ENCODE measurements at regions not wholly inside any gene's neighbourhood (a gene's known extent, or its start where the extent isn't known, plus 50 kb on each side); places are given as distances from the start of the nearest gene placed in this dataset.

- ATAC-seq (no peak), DNase-seq (ENCODE audit: low spot score) (no peak)
- Mint-ChIP-seq H3K27me3 (no peaks in the 10 kb centered on the region), H3K9me3 (peaks cover 3% of the 10 kb centered on the region), H3K4me1 (ENCODE audit: low read depth in 2 of 2) (no peaks in the 10 kb centered on the region), H3K4me3 (no peak overlapping the region), H3K36me3 (no peaks in the 10 kb centered on the region), H3K27ac (no peak overlapping the region)
Measured at GRCh38 chr13:47545201-47546024, 455.7 kb downstream of the SUCLA2 start.

DNA sequence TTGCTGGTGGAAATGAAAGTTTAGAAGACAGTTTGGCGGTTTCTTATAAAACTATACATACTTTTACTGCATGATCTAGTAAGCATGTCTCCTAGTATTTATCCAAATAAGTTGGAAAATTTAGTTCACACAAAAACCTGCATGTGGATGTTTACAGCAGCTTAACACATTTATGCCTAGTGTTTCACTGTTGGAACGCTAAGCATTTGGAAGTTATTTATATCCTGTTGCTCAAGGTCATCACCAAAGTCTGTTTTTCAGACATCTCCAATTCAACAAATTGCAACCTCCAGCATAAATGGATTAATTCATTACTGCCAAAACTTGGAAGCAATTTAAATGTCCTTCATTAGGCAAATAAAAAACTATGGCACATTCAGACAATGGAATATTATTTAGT, 461.8 kb downstream of the SUCLA2 start:
- ATAC-seq (no peak), DNase-seq (ENCODE audit: low spot score) (no peak)
- Mint-ChIP-seq H3K27me3 (no peaks in the 10 kb centered on the region), H3K27ac (no peak overlapping the region), H3K36me3 (no peaks in the 10 kb centered on the region), H3K9me3 (peaks cover 13% of the 10 kb centered on the region), H3K4me3 (no peak overlapping the region), H3K4me1 (ENCODE audit: low read depth in 2 of 2) (no peaks in the 10 kb centered on the region)

- Mint-ChIP-seq H3K27me3 (no peaks in the 10 kb centered on the region), H3K4me3 (no peak overlapping the region), H3K4me1 (ENCODE audit: low read depth in 2 of 2) (no peaks in the 10 kb centered on the region), H3K36me3 (no peaks in the 10 kb centered on the region), H3K9me3 (peaks cover 7% of the 10 kb centered on the region), H3K27ac (no peak overlapping the region)
- ATAC-seq (no peak), DNase-seq (ENCODE audit: low spot score) (no peak)
Measured at GRCh38 chr13:47523771-47524170, 477.3 kb downstream of the SUCLA2 start.

- Mint-ChIP-seq H3K27me3 (no peaks in the 10 kb centered on the region), H3K4me3 (no peak overlapping the region), H3K9me3 (peaks cover 7% of the 10 kb centered on the region), H3K4me1 (ENCODE audit: low read depth in 2 of 2) (no peaks in the 10 kb centered on the region), H3K36me3 (no peaks in the 10 kb centered on the region), H3K27ac (no peak overlapping the region)
- no peak for ATAC-seq
- DNase-seq (ENCODE audit: low spot score): no peak
Measured at GRCh38 chr13:47521890-47522487, 479.1 kb downstream of the SUCLA2 start.

DNA sequence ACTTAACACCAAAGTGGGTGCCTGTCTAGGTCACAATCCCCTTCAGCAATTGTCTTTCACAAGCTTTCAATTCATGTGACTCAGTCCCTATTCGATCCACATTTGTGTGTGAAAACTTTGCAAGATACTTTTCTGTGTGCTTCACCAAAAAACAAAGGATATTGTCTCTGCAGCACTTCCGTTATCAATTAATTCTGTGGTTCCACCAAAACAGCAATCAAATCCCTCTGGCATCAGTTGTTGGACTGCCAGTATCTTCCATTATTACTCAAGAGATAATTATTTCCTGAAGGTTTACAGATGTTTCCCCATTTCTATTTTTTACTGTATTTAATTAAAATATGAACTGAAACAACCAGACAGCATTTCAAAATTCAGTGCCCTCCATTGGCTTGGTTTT, 481.4 kb downstream of the SUCLA2 start:
- Mint-ChIP-seq H3K27me3 (no peaks in the 10 kb centered on the region), H3K4me1 (ENCODE audit: low read depth in 2 of 2) (no peaks in the 10 kb centered on the region), H3K4me3 (no peak overlapping the region), H3K36me3 (no peaks in the 10 kb centered on the region), H3K27ac (no peak overlapping the region), H3K9me3 (peaks cover 12% of the 10 kb centered on the region)
- no peak for ATAC-seq
- no peak for DNase-seq (ENCODE audit: low spot score)

DNA sequence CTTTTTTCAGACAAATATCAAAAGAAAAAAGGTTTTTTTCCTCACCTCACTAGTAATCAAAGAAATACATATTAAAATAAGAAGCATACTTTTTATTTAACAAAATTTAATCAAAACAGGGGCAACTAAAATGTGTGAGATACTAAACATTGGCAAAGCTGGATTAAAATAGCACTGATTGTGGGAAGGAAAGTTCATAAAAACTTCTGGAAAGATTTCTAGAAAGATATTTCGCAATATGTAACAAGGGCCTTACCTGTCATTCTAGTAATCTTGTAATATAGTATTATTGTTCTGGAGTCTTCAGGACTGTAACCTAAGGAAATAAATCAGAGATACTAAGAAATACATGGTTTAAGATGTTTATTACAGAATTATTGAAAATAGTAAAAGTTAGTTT, 482.5 kb downstream of the SUCLA2 start:
- ATAC-seq (no peak), DNase-seq (ENCODE audit: low spot score) (no peak)
- no peaks in the 10 kb centered on the region for H3K27me3 Mint-ChIP-seq
- no peak overlapping the region for H3K27ac Mint-ChIP-seq
- no peaks in the 10 kb centered on the region for H3K4me1 Mint-ChIP-seq (ENCODE audit: low read depth in 2 of 2)
- no peak overlapping the region for H3K4me3 Mint-ChIP-seq
- H3K36me3 Mint-ChIP-seq: no peaks in the 10 kb centered on the region
- H3K9me3 Mint-ChIP-seq: peaks cover 16% of the 10 kb centered on the region

DNA sequence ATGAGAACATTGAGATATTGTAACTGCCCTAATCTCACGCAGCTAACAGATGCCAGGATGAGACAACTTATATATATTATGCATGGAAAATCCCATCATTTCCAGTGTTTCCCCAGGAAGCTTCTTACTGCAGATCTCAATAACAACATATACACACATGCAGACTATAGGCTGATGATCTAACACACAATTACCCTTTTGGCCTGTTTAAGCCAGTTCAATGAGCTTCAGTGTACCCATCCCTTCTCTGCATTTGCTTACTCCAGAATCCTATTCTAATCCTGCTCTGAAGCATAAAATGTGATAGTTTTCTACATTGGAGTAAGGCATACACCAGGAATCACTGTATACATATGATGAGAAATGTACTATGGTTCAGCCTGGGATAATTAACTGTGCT, 489.4 kb downstream of the SUCLA2 start:
- DNase-seq (ENCODE audit: low spot score) (no peak), ATAC-seq (no peak)
- no peaks in the 10 kb centered on the region for H3K4me1 Mint-ChIP-seq (ENCODE audit: low read depth in 2 of 2)
- H3K27ac Mint-ChIP-seq: no peak overlapping the region
- H3K9me3 Mint-ChIP-seq: peaks cover 15% of the 10 kb centered on the region
- peaks cover 0 to 3% of the 10 kb centered on the region in 2 donors for H3K27me3 Mint-ChIP-seq
- H3K36me3 Mint-ChIP-seq: no peaks in the 10 kb centered on the region
- no peak overlapping the region for H3K4me3 Mint-ChIP-seq

- DNase-seq (ENCODE audit: low spot score) (no peak), ATAC-seq (no peak)
- Mint-ChIP-seq H3K27me3 (peaks cover 0 to 3% of the 10 kb centered on the region in 2 donors), H3K9me3 (peaks cover 6% of the 10 kb centered on the region), H3K4me3 (no peak overlapping the region), H3K4me1 (ENCODE audit: low read depth in 2 of 2) (no peaks in the 10 kb centered on the region), H3K27ac (no peak overlapping the region), H3K36me3 (no peaks in the 10 kb centered on the region)
Measured at GRCh38 chr13:47508527-47509228, 492.4 kb downstream of the SUCLA2 start.

DNA sequence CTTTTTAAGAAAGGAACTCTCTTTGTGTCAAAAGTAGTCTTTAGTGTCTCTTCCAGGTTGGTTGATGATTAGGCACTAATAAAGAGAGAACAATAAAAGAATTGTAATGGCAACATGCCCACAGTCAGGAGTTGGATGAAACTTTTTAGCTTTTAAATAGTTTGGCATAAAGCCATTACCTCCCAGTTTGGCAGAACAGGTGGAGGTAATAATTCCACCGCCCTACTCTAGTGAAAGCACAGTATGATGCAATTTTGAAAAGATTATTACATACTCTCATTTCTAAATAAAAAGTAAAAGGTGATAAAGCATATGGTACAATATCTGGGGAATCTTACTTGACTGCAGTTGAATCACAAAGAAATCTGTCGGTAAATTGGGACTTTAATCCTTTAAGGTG, 497.6 kb downstream of the SUCLA2 start:
- no peak overlapping the region for H3K4me3 Mint-ChIP-seq
- H3K9me3 Mint-ChIP-seq: peaks cover 9% of the 10 kb centered on the region
- no peaks in the 10 kb centered on the region for H3K36me3 Mint-ChIP-seq
- H3K27me3 Mint-ChIP-seq: peaks cover 0 to 10% of the 10 kb centered on the region in 2 donors
- no peak overlapping the region for H3K27ac Mint-ChIP-seq
- ATAC-seq (no peak), DNase-seq (ENCODE audit: low spot score) (no peak)
- no peaks in the 10 kb centered on the region for H3K4me1 Mint-ChIP-seq (ENCODE audit: low read depth in 2 of 2)

DNA sequence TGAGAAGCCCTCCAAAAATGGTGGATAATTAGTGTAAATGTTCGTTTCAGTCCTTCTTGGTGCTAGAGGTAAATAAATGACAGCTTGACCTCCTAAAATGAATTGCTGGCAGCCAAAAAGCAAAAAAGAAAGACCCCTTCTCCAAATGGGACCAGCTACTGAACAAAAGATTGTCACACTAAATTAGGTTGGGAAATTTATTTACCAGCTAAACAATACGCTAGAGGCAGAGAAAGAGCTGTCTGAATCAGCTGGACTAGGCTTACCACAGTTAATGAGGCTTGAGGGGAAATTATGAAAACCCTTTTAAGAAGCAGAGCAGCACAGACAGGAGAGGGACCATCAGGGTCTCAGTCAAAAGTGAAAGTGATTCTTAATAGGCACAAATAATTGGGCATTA, 498.9 kb downstream of the SUCLA2 start:
- no peak for DNase-seq (ENCODE audit: low spot score)
- Mint-ChIP-seq H3K4me3 (no peak overlapping the region), H3K9me3 (peaks cover 10% of the 10 kb centered on the region), H3K4me1 (ENCODE audit: low read depth in 2 of 2) (no peaks in the 10 kb centered on the region), H3K27ac (no peak overlapping the region), H3K36me3 (no peaks in the 10 kb centered on the region), H3K27me3 (peaks cover 0 to 10% of the 10 kb centered on the region in 2 donors)
- no peak for ATAC-seq

DNA sequence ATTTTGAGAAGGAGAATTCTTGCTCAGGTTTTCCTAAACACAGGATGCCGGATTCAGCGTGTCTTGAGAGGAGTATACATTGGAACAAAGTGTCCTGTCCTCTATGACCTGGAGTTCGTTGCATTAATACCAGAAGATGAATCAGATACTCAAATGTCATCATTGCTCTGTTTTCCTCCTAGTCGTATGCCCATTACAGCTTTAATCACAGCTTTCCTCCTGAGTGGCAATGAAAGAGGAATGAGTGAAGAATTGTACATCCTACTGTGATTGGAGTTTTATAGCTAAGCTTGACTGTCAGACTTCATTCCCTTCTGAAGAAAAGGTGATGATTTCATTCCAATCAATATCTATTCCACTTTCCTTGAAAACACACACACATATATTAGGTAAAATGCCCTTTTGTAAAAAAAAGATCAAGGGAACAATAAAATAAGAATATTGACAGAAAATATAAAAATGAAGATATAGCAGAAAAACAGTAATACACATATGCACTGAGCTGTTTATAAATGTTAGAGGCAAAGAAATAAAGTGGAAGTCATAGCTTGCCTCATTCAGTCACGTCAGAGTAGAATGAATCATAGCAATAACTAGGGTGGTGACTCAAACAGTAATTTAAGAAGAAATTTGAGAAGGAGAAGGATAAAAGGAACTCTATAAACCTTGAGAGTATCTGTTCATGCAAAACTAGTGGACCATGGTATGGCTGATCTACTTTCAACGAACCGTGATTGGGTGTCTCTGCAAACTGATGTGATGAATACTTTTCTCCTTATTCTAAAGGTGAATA, 501.5 kb downstream of the SUCLA2 start:
- no peak overlapping the region for H3K4me3 Mint-ChIP-seq

GRCh38 chr13:47484548-47484947, 516.5 kb downstream of the SUCLA2 start:
- no peaks in the 10 kb centered on the region for H3K4me1 Mint-ChIP-seq (ENCODE audit: low read depth in 2 of 2)
- DNase-seq (ENCODE audit: low spot score): no peak
- no peak overlapping the region for H3K27ac Mint-ChIP-seq
- no peak overlapping the region for H3K4me3 Mint-ChIP-seq
- no peaks in the 10 kb centered on the region for H3K36me3 Mint-ChIP-seq
- no peak for ATAC-seq
- no peaks in the 10 kb centered on the region for H3K27me3 Mint-ChIP-seq
- peaks cover 5% of the 10 kb centered on the region for H3K9me3 Mint-ChIP-seq

More for the DNA sequence above, 501.5 kb downstream of the SUCLA2 start:
- DNase-seq (ENCODE audit: low spot score): no peak
- Mint-ChIP-seq H3K36me3 (no peaks in the 10 kb centered on the region), H3K4me1 (ENCODE audit: low read depth in 2 of 2) (no peaks in the 10 kb centered on the region), H3K9me3 (peaks cover 14% of the 10 kb centered on the region), H3K27ac (no peak overlapping the region), H3K27me3 (peaks cover 0 to 16% of the 10 kb centered on the region in 2 donors)
- ATAC-seq: no peak

DNA sequence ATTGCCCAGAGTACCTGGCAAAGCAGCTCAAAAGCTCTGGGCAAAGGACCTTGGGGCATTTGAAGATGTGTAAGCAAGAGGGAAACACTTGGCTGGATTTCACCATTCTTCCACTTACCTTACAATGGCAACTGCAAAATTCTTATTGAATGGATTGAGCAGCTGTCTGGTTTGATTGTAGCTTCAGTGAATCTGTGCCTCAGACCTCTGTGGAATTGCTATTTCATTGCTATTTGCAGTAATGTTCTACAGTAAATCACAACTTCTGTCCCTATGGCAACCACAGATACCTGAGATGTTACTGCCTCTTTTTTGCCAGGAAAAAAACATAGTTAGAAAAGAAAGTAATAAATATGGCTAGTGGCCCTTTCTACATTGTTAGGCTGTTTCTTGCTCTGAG, 519.5 kb downstream of the SUCLA2 start:
- H3K27me3 Mint-ChIP-seq: no peaks in the 10 kb centered on the region
- ATAC-seq (no peak), DNase-seq (ENCODE audit: low spot score) (no peak)
- H3K36me3 Mint-ChIP-seq: no peaks in the 10 kb centered on the region
- peaks cover 12% of the 10 kb centered on the region for H3K9me3 Mint-ChIP-seq
- no peaks in the 10 kb centered on the region for H3K4me1 Mint-ChIP-seq (ENCODE audit: low read depth in 2 of 2)
- no peak overlapping the region for H3K27ac Mint-ChIP-seq
- H3K4me3 Mint-ChIP-seq: no peak overlapping the region

Data from natural killer cell treated with Interleukin-12 subunit alpha and Interleukin-12 subunit beta and Interleukin-15 and Interleukin-18, amount 100 ng/mL, for 72 hours (primary cell).